Neural cell (in vitro differentiated cells): ENCODE measurements at regions not wholly inside any gene's neighbourhood (a gene's known extent, or its start where the extent isn't known, plus 50 kb on each side); places are given as distances from the start of the nearest gene placed in this dataset.

Source experiments
- H2AFZ ChIP-seq: fragments of 200-600, 300-800 bp; sonication (generic), shearing (Covaris generic); 2 replicates; pipeline ENCODE4 v1.6.0; 2014; ENCODE audit warnings: low read depth, mild to moderate bottlenecking, antibody characterized with exemption, low read length, moderate library complexity
- H3F3A ChIP-seq: fragments of 200-600 bp; shearing (Covaris generic); 2 replicates; pipeline ENCODE4 v1.6.1; 2016; ENCODE audit warnings: mild to moderate bottlenecking, moderate library complexity, mixed read lengths, antibody characterized with exemption, low read length; ENCODE audit not compliant: insufficient read depth, poor library complexity, severe bottlenecking
- H3K27ac ChIP-seq: fragments of 200-600, 300-800 bp; sonication (generic), shearing (Covaris generic); 2 replicates; pipeline ENCODE4 v1.5.1; 2014; ENCODE audit warnings: mild to moderate bottlenecking, low read length, moderate library complexity
- H3K27me3 ChIP-seq: fragments of 300-800, 200-600 bp; sonication (generic), shearing (Covaris generic); 2 replicates; pipeline ENCODE4 v1.6.0; 2014; ENCODE audit warnings: mild to moderate bottlenecking, low read depth, low read length, moderate library complexity; ENCODE audit not compliant: insufficient read depth
- H3K36me3 ChIP-seq: fragments of 300-800, 200-600 bp; sonication (generic), shearing (Covaris generic); 2 replicates; pipeline ENCODE4 v1.5.1; 2014; ENCODE audit warnings: mild to moderate bottlenecking, antibody characterized with exemption, low read length, moderate library complexity; ENCODE audit not compliant: insufficient read depth
- H3K4me2 ChIP-seq: fragments of 300-800, 200-600 bp; sonication (generic), shearing (Covaris generic); 2 replicates; pipeline ENCODE4 v1.6.0; 2014; ENCODE audit warnings: mild to moderate bottlenecking, low read length
- H3K4me3 ChIP-seq: fragments of 300-800, 200-600 bp; sonication (generic), shearing (Covaris generic); 2 replicates; pipeline ENCODE4 v1.5.1; 2014; ENCODE audit warnings: mild to moderate bottlenecking, low read length, moderate library complexity
- H3K79me2 ChIP-seq: fragments of 200-600 bp; shearing (Covaris generic); replicated peaks from 2 replicates; pipeline ENCODE4 v1.6.0; 2014; ENCODE audit warnings: mild to moderate bottlenecking, low read length, moderate library complexity; ENCODE audit not compliant: insufficient read depth
- H3K9ac ChIP-seq: fragments of 300-800, 200-600 bp; sonication (generic), shearing (Covaris generic); 2 replicates; pipeline ENCODE4 v1.6.1; 2016; ENCODE audit warnings: mild to moderate bottlenecking, low read length, mixed read lengths
- H3K9me2 ChIP-seq: fragments of 200-600 bp; shearing (Covaris generic); 2 replicates; pipeline ENCODE4 v1.6.1; 2016; ENCODE audit warnings: mild to moderate bottlenecking, low read length, mixed read lengths; ENCODE audit not compliant: insufficient read depth
- H3K9me3 ChIP-seq: fragments of 200-600, 300-800 bp; sonication (generic), shearing (Covaris generic); 2 replicates; pipeline ENCODE4 v1.6.1; 2016; ENCODE audit warnings: mild to moderate bottlenecking, mixed run types, low read length, moderate library complexity, mixed read lengths
- H4K20me1 ChIP-seq: fragments of 200-600 bp; shearing (Covaris generic); 2 replicates; pipeline ENCODE4 v1.6.1; 2016; ENCODE audit warnings: mild to moderate bottlenecking, mixed run types; ENCODE audit not compliant: insufficient read depth
- EP300 ChIP-seq: fragments of 450-650 bp; conservative IDR thresholded peaks from 2 replicates; pipeline ENCODE4 v1.6.1; 2014; ENCODE audit warnings: antibody characterized with exemption, mild to moderate bottlenecking, moderate library complexity; ENCODE audit not compliant: poor library complexity, severe bottlenecking
- MXI1 ChIP-seq: fragments of 450-650 bp; conservative IDR thresholded peaks from 2 replicates; pipeline ENCODE4 v1.6.1; 2014; ENCODE audit warnings: antibody characterized with exemption, mild to moderate bottlenecking; ENCODE audit not compliant: poor library complexity, severe bottlenecking
- SMC3 ChIP-seq: fragments of 450-650 bp; conservative IDR thresholded peaks from 2 replicates; pipeline ENCODE4 v1.6.1; 2014; ENCODE audit warnings: antibody characterized with exemption, mild to moderate bottlenecking, moderate library complexity; ENCODE audit not compliant: poor library complexity
- TAF1 ChIP-seq: IDR thresholded peaks from 2 replicates; pipeline ENCODE4 v1.6.1; 2012; ENCODE audit warnings: low read depth
- TF ChIP-seq, protein P1 (sequence below): fragments of 450-650 bp; IDR thresholded peaks from 2 replicates; pipeline ENCODE4 v1.5.1; 2014; ENCODE audit warnings: antibody characterized with exemption, mild to moderate bottlenecking, moderate library complexity; ENCODE audit not compliant: poor library complexity, severe bottlenecking

DNA sequence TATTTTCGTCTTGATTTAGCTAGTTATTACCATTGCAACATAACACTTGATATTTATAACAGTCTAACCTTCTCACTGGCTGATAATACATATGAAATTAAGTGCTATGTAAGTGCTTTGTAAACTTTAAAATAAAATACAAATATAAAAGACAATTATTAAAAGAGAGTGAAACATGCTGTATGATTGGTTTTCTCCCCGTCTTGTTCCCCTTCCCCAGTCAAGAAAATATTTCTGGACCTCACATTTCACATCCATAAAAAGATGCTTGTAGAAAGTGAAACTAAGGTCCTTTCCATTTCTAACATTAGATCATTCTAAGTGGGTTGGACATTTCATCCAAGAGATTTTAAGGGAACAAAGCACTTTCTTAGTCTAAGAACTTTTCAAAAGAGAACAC is 310.2 kb upstream of the LRATD1 start:
- no peaks in the 10 kb centered on the region for H3K79me2 ChIP-seq
- no peak overlapping the region for H2AFZ ChIP-seq
- H3K36me3 ChIP-seq = no peaks in the 10 kb centered on the region
- H3K27me3 ChIP-seq = no peaks in the 10 kb centered on the region
- H3K9ac ChIP-seq = no peak overlapping the region
- no peaks in the 10 kb centered on the region for H3K9me3 ChIP-seq
- no peaks in the 10 kb centered on the region for H3K9me2 ChIP-seq
- H3F3A ChIP-seq = no peaks in the 10 kb centered on the region
- H3K4me3 ChIP-seq = no peak overlapping the region
- no peak overlapping the region for H3K4me2 ChIP-seq
- H4K20me1 ChIP-seq = no peaks in the 10 kb centered on the region
- no peak for TF ChIP-seq SMC3
- no peak overlapping the region for H3K27ac ChIP-seq

DNA sequence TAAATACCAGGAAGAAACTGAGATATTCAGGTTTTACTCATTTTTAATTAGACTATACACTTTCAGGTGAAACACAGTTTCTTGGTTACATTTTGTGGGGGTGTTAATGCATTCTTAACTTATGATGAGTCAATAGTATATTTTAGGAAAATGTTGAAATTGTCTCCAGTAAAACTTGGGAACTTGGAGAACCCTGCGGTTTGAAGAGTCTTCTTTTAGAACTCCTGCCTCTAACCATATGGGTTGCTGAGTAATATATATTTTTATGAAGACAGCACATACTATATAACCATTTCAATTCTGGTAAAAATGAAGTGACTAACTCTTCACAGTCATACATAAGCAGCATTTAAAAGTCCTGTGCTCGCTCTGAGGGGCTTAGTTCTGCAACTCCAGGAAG is 308.2 kb upstream of the LRATD1 start:
- Histone ChIP-seq H3K36me3 (no peaks in the 10 kb centered on the region), H3K9me3 (no peaks in the 10 kb centered on the region), H3K4me2 (no peak overlapping the region), H4K20me1 (no peaks in the 10 kb centered on the region), H3K9ac (no peak overlapping the region), H3K27me3 (no peaks in the 10 kb centered on the region), H3K79me2 (no peaks in the 10 kb centered on the region), H3K9me2 (no peaks in the 10 kb centered on the region), H3K27ac (no peak overlapping the region), H3K4me3 (no peak overlapping the region), H3F3A (no peaks in the 10 kb centered on the region), H2AFZ (no peak overlapping the region)
- TF ChIP-seq, protein P1, sequence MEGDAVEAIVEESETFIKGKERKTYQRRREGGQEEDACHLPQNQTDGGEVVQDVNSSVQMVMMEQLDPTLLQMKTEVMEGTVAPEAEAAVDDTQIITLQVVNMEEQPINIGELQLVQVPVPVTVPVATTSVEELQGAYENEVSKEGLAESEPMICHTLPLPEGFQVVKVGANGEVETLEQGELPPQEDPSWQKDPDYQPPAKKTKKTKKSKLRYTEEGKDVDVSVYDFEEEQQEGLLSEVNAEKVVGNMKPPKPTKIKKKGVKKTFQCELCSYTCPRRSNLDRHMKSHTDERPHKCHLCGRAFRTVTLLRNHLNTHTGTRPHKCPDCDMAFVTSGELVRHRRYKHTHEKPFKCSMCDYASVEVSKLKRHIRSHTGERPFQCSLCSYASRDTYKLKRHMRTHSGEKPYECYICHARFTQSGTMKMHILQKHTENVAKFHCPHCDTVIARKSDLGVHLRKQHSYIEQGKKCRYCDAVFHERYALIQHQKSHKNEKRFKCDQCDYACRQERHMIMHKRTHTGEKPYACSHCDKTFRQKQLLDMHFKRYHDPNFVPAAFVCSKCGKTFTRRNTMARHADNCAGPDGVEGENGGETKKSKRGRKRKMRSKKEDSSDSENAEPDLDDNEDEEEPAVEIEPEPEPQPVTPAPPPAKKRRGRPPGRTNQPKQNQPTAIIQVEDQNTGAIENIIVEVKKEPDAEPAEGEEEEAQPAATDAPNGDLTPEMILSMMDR = no peak
- no peak for TF ChIP-seq SMC3
- no peak for TF ChIP-seq MXI1

DNA sequence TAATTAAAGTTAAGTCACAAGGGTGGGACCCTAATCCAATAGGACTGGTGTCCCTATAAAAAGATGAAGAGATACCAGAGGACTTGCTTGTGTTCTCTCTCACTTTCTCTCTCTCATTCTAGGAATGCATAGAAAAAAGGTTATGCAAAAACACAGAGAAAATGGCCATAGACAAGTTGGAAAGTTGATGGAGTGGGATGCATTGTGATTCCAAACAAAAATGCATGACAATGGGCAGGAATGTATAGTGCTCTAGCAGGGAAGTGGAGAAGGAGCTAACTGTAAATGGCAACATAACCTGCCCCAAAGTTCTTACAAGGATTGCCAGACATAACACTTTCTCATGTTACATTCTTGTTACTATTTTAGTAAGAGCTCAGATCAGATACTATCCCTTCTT is 301.6 kb upstream of the LRATD1 start:
- H4K20me1 ChIP-seq = no peaks in the 10 kb centered on the region
- H3K36me3 ChIP-seq = no peaks in the 10 kb centered on the region
- H3K9me2 ChIP-seq = no peaks in the 10 kb centered on the region
- no peaks in the 10 kb centered on the region for H3F3A ChIP-seq
- no peak overlapping the region for H3K4me3 ChIP-seq
- H2AFZ ChIP-seq = no peak overlapping the region
- no peak for TF ChIP-seq TAF1
- H3K9me3 ChIP-seq = no peaks in the 10 kb centered on the region
- H3K27me3 ChIP-seq = no peaks in the 10 kb centered on the region
- no peak overlapping the region for H3K4me2 ChIP-seq
- no peaks in the 10 kb centered on the region for H3K79me2 ChIP-seq
- H3K9ac ChIP-seq = no peak overlapping the region
- H3K27ac ChIP-seq = no peak overlapping the region

DNA sequence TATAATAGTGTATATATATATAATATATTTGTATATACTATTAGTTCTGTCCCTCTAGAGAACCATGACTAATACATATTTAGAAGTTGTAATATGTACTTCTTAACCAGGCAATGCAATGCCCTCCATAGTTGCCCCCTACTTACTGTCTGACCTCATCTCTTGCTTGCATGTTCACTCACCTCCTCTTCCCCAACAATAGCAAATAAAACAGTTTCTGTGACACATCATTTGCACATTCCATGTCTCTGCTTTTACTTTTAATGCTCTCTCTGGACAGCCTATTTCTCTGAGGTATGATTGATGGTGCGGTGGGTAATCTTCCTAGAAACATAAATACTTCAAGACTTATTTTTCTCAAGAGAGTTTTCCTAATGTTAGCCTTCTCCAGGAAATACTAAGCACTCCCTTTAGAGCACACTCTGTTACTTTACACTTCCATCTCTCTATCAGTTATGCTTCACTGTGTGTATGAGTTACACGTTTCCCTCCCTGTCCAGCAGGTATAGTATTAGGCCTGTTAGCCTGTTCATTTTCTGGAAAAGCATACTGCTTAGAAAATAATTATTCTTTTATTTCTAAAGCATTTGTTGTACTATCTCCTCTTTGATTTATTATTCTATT is 295.6 kb upstream of the LRATD1 start:
- no peaks in the 10 kb centered on the region for H3K27me3 ChIP-seq

More for the DNA sequence above, 295.6 kb upstream of the LRATD1 start:
- H3K27ac ChIP-seq = no peak overlapping the region
- H3K9ac ChIP-seq = no peak overlapping the region
- TF ChIP-seq MXI1 (no peak), SMC3 (no peak), EP300 (no peak), TAF1 (no peak)
- H3K4me3 ChIP-seq = no peak overlapping the region
- H2AFZ ChIP-seq = no peak overlapping the region
- no peak overlapping the region for H3K4me2 ChIP-seq
- H3K79me2 ChIP-seq = no peaks in the 10 kb centered on the region
- H3F3A ChIP-seq = no peaks in the 10 kb centered on the region
- no peaks in the 10 kb centered on the region for H4K20me1 ChIP-seq
- H3K9me2 ChIP-seq = no peaks in the 10 kb centered on the region
- H3K9me3 ChIP-seq = no peaks in the 10 kb centered on the region
- H3K36me3 ChIP-seq = no peaks in the 10 kb centered on the region
